ENCODE measurements at regions not wholly inside any gene's neighbourhood (a gene's known extent, or its start where the extent isn't known, plus 50 kb on each side); places are given as distances from the start of the nearest gene placed in this dataset.

DNA sequence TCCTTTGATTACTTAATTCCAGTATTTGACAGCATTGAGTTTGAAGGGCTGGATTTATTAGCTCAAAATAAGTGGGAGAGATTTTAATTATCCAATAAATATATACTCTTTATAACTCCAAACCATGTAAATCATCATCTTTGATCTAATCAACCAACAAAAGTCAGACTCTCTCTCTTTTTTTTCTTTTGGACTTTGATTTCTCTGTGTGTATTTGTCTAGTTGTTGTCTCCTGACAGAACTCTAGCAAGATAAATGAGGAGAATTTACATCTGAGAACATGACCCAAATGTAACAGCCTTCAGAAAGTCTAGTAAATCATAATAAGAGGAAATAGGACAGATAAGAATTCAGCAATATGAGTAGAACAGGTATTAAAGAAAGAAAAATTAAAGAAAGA is 567.1 kb downstream of the PPARGC1A start:
- Histone ChIP-seq H3K4ac (ENCODE audit: low read depth, low read length) (no peak overlapping the region), H3K18ac (ENCODE audit: low read depth, low read length) (no peak overlapping the region), H3K56ac (ENCODE audit: extremely low read depth, insufficient read depth, low read length) (no peak overlapping the region), H2AK9ac (replicated peaks; ENCODE audit: low read depth, low read length, poor library complexity) (no peak overlapping the region), H3K4me1 (ENCODE audit: control insufficient read depth, insufficient read depth, low read length) (no peaks in the 10 kb centered on the region), H3K27me3 (ENCODE audit: control insufficient read depth, insufficient read depth, low read length) (no peaks in the 10 kb centered on the region), H3K9me1 (ENCODE audit: insufficient read depth, low read length) (no peaks in the 10 kb centered on the region), H4K8ac (ENCODE audit: low read depth in 2 of 2, low read length in 2 of 2) (no peak overlapping the region), H4K91ac (ENCODE audit: insufficient read depth, low read depth, low read length) (no peak overlapping the region), H2AK5ac (ENCODE audit: low read depth, low read length) (no peak overlapping the region), H3K79me1 (ENCODE audit: low read depth in 1 of 2, low read length in 2 of 2) (no peaks in the 10 kb centered on the region), H2BK20ac (ENCODE audit: low read depth, low read length) (no peak overlapping the region), H2AFZ (replicated peaks; ENCODE audit: low read length, poor library complexity) (no peak overlapping the region), H2BK15ac (ENCODE audit: low read depth, low read length) (no peak overlapping the region), H2BK120ac (ENCODE audit: low read depth, low read length) (no peak overlapping the region), H4K5ac (ENCODE audit: low read depth, low read length) (no peak overlapping the region), H3K14ac (replicated peaks; ENCODE audit: low read depth, low read length) (no peak overlapping the region), H4K20me1 (ENCODE audit: insufficient read depth, low read length) (no peaks in the 10 kb centered on the region), H3K27ac (ENCODE audit: insufficient read depth, low read length) (no peak overlapping the region), H3K4me2 (ENCODE audit: low read depth, low read length) (no peak overlapping the region), H3K36me3 (ENCODE audit: control insufficient read depth, insufficient read depth, low read length) (no peaks in the 10 kb centered on the region), H3K4me3 (ENCODE audit: insufficient read depth, low read depth, low read length) (no peak overlapping the region), H3K23ac (ENCODE audit: low read depth, low read length) (no peak overlapping the region), H3K9me3 (ENCODE audit: control insufficient read depth, insufficient read depth, low read length) (no peaks in the 10 kb centered on the region), H3K9ac (ENCODE audit: low read depth, low read length) (no peak overlapping the region), H2BK5ac (ENCODE audit: low read depth, low read length, poor library complexity, severe bottlenecking) (no peak overlapping the region)
- POLR2A ChIA-PET (ENCODE audit: unreplicated experiment): no interaction called here
- intact Hi-C loops (cut with micrococcal nuclease): no loop called here
- TF ChIP-seq RAD21 (IDR thresholded peaks at IDR 0.05; ENCODE audit: low read length) (no peak), BHLHE40 (IDR thresholded peaks at IDR 0.05; ENCODE audit: low read depth, low read length) (no peak), CHD1 (IDR thresholded peaks at IDR 0.05; ENCODE audit: low read depth, low read length) (no peak), CEBPB (IDR thresholded peaks at IDR 0.05; ENCODE audit: low read depth, low read length) (no peak), POLR2A (IDR thresholded peaks at IDR 0.05; ENCODE audit: low read depth, low read length) (no peak), MAZ (IDR thresholded peaks at IDR 0.05; ENCODE audit: borderline replicate concordance, low read depth, low read length) (no peak), MAFK (IDR thresholded peaks at IDR 0.05; ENCODE audit: low read depth, low read length) (no peak), SMC3 (IDR thresholded peaks at IDR 0.05; ENCODE audit: low read depth, low read length) (no peak), FOS (IDR thresholded peaks at IDR 0.05; ENCODE audit: low read depth, low read length) (no peak), RCOR1 (IDR thresholded peaks at IDR 0.05; ENCODE audit: insufficient replicate concordance, low read length) (no peak), RFX5 (IDR thresholded peaks at IDR 0.05; ENCODE audit: low read depth, low read length) (no peak), MXI1 (IDR thresholded peaks at IDR 0.05; ENCODE audit: borderline replicate concordance, low read depth, low read length) (no peak)
- TF ChIP-seq, protein P1, sequence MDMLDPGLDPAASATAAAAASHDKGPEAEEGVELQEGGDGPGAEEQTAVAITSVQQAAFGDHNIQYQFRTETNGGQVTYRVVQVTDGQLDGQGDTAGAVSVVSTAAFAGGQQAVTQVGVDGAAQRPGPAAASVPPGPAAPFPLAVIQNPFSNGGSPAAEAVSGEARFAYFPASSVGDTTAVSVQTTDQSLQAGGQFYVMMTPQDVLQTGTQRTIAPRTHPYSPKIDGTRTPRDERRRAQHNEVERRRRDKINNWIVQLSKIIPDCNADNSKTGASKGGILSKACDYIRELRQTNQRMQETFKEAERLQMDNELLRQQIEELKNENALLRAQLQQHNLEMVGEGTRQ (IDR thresholded peaks at IDR 0.05; ENCODE audit: low read depth, low read length): no peak
- TF ChIP-seq, protein P2, sequence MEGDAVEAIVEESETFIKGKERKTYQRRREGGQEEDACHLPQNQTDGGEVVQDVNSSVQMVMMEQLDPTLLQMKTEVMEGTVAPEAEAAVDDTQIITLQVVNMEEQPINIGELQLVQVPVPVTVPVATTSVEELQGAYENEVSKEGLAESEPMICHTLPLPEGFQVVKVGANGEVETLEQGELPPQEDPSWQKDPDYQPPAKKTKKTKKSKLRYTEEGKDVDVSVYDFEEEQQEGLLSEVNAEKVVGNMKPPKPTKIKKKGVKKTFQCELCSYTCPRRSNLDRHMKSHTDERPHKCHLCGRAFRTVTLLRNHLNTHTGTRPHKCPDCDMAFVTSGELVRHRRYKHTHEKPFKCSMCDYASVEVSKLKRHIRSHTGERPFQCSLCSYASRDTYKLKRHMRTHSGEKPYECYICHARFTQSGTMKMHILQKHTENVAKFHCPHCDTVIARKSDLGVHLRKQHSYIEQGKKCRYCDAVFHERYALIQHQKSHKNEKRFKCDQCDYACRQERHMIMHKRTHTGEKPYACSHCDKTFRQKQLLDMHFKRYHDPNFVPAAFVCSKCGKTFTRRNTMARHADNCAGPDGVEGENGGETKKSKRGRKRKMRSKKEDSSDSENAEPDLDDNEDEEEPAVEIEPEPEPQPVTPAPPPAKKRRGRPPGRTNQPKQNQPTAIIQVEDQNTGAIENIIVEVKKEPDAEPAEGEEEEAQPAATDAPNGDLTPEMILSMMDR (conservative IDR thresholded peaks at IDR 0.05; ENCODE audit: low read depth, low read length): no peak
- TF ChIP-seq, protein P3, sequence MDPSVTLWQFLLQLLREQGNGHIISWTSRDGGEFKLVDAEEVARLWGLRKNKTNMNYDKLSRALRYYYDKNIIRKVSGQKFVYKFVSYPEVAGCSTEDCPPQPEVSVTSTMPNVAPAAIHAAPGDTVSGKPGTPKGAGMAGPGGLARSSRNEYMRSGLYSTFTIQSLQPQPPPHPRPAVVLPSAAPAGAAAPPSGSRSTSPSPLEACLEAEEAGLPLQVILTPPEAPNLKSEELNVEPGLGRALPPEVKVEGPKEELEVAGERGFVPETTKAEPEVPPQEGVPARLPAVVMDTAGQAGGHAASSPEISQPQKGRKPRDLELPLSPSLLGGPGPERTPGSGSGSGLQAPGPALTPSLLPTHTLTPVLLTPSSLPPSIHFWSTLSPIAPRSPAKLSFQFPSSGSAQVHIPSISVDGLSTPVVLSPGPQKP (IDR thresholded peaks at IDR 0.05; ENCODE audit: borderline replicate concordance, low read depth, low read length): no peak
- CTCF ChIA-PET: no interaction called here
- ATAC-seq (ENCODE audit: low read depth) (no peak), DNase-seq (no peak)
- BruUV-seq (replicated peaks): no TSS peak
- in situ Hi-C loops (cut with MboI; ENCODE audit: low sequenced_read_pairs): no loop called here
- dilution Hi-C loops (cut with HindIII; ENCODE audit: low sequenced_read_pairs, unreplicated experiment): no loop called here
